ENCODE measurements at regions not wholly inside any gene's neighbourhood (a gene's known extent, or its start where the extent isn't known, plus 50 kb on each side); places are given as distances from the start of the nearest gene placed in this dataset.

DNA sequence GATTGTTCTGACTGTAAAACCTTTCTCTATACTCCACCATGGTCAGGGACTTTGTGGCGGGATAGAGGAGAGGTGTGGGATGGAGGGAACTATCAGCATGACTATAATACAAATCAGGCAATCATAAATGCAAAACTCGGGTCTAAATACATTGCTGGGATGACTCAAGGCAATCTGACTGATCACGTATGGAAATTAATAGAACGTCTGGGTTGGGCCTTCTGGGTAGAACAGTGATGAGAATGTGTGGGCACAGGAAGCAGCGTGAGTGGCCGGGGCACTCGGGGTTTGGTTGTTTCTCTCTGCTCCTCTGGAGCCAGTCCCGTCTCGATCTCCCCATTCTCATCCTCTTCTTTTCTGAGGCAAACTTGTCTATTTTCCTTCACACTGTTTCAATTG lies 485.8 kb downstream of the VRK1 start:
- no peak for TF ChIP-seq RCOR1 (IDR thresholded peaks at IDR 0.05; ENCODE audit: insufficient replicate concordance, low read length)
- TF ChIP-seq, protein P1, sequence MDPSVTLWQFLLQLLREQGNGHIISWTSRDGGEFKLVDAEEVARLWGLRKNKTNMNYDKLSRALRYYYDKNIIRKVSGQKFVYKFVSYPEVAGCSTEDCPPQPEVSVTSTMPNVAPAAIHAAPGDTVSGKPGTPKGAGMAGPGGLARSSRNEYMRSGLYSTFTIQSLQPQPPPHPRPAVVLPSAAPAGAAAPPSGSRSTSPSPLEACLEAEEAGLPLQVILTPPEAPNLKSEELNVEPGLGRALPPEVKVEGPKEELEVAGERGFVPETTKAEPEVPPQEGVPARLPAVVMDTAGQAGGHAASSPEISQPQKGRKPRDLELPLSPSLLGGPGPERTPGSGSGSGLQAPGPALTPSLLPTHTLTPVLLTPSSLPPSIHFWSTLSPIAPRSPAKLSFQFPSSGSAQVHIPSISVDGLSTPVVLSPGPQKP (IDR thresholded peaks at IDR 0.05; ENCODE audit: borderline replicate concordance, low read depth, low read length): no peak

Measured in IMR-90 (cell line).